Esophagus muscularis mucosa (tissue), 4 donors: ENCODE measurements at regions not wholly inside any gene's neighbourhood (a gene's known extent, or its start where the extent isn't known, plus 50 kb on each side); places are given as distances from the start of the nearest gene placed in this dataset.
"Not testable (repeated sequence)": the region's sequence is repeated elsewhere in the genome, so short reads cannot be mapped to it uniquely, and the experiment has no call there.

Experiments
- DNase-seq: peaks from one replicate; pipeline ENCODE4 v3.0.0-alpha.2; 2017; ENCODE audit errors: extremely low spot score
- H3K27ac ChIP-seq, 4 donors: fragments of 200-600 bp; sonication (generic); replicated peaks in 1 of 4; 1 replicate in 3 of 4; 2 replicates in 1 of 4; pipeline ENCODE4 v1.5.1; 2016 to 2019; ENCODE audit warnings: mild to moderate bottlenecking in 1 of 4
- H3K27me3 ChIP-seq, 4 donors: fragments of 200-600 bp; sonication (generic); one replicate each; pipeline versions ENCODE4 v1.5.1 to v1.6.0; 2016 to 2019
- H3K36me3 ChIP-seq, 4 donors: fragments of 200-600 bp; sonication (generic); one replicate each; pipeline ENCODE4 v1.5.1; 2016 to 2019
- H3K4me1 ChIP-seq, 4 donors: fragments of 200-600 bp; sonication (generic); one replicate each; pipeline ENCODE4 v1.5.1; 2016 to 2019
- H3K4me3 ChIP-seq, 4 donors: fragments of 200-600 bp; sonication (generic); 1 replicate in 2 of 4; 2 replicates in 2 of 4; pipeline ENCODE4 v1.5.1; 2016 to 2019; ENCODE audit warnings: mild to moderate bottlenecking in 4 of 4, moderate library complexity in 1 of 4
- H3K9me3 ChIP-seq, 4 donors: fragments of 200-600 bp; sonication (generic); 1 replicate in 3 of 4; 2 replicates in 1 of 4; pipeline ENCODE4 v1.5.1; 2016 to 2019
- EP300 ChIP-seq: sonication (generic); formaldehyde crosslinking; IDR thresholded peaks from one replicate; pipeline ENCODE4 v1.6.1; 2017; ENCODE audit warnings: antibody characterized with exemption
- POLR2A ChIP-seq: fragments of 450-650 bp; IDR thresholded peaks from one replicate; pipeline ENCODE4 v1.6.1; 2017; ENCODE audit warnings: antibody characterized with exemption, moderate library complexity, mild to moderate bottlenecking, low read depth
- POLR2AphosphoS5 ChIP-seq, 2 donors: sonication (generic); formaldehyde crosslinking; IDR thresholded peaks; one replicate each; pipeline ENCODE4 v1.6.1; 2017; ENCODE audit warnings: antibody characterized with exemption in 2 of 2
- WGBS: methylation state at CpG from one replicate; pipeline ENCODE4 v1.1.5; 2018; 5-methylcytosine and 5-hydroxymethylcytosine counted together
- intact Hi-C: fragments of 100-400 bp; cut with DNase I; formaldehyde crosslinking; loops from one replicate; pipeline ENCODE4 v1.15.1; 2023
- TF ChIP-seq, protein P1 (sequence below), 3 experiments: fragments of 200-600 bp in 2 of 3; fragments of 450-650 bp in 1 of 3; sonication (generic) in 2 of 3; IDR thresholded peaks; one replicate each; pipeline ENCODE4 v1.5.1; 2017 to 2019; ENCODE audit warnings: antibody characterized with exemption in 3 of 3, mild to moderate bottlenecking in 2 of 3, moderate library complexity in 1 of 3

DNA sequence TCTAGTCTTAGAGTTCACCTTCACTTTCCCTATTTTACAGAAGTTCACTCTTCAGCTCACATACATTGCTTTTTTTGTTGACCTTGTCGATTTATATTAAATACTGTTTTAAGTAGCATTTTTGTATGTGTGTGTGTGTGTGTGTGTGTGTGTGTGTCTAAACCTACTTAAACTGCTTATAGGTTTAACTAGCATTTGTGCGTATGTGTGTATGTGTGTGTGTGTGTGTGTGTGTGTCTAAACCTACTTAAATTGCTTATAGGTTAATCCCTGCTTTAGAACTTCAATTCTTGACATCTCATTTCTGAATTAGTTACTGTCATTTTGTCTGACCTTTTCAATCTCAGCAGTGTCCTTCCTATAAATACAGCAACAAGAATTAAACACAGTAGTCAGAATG is 254.8 kb upstream of the EPHA3 start:
- no peaks in the 10 kb centered on the region for H3K4me1 ChIP-seq
- 84% methylated on average over 2 of the region's 2 CpGs for WGBS
- DNase-seq = no peak
- intact Hi-C loops = no loop called here
- TF ChIP-seq EP300 = no peak
- TF ChIP-seq, protein P1, sequence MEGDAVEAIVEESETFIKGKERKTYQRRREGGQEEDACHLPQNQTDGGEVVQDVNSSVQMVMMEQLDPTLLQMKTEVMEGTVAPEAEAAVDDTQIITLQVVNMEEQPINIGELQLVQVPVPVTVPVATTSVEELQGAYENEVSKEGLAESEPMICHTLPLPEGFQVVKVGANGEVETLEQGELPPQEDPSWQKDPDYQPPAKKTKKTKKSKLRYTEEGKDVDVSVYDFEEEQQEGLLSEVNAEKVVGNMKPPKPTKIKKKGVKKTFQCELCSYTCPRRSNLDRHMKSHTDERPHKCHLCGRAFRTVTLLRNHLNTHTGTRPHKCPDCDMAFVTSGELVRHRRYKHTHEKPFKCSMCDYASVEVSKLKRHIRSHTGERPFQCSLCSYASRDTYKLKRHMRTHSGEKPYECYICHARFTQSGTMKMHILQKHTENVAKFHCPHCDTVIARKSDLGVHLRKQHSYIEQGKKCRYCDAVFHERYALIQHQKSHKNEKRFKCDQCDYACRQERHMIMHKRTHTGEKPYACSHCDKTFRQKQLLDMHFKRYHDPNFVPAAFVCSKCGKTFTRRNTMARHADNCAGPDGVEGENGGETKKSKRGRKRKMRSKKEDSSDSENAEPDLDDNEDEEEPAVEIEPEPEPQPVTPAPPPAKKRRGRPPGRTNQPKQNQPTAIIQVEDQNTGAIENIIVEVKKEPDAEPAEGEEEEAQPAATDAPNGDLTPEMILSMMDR (IDR thresholded peaks at IDR 0.05) = no peak
- TF ChIP-seq POLR2AphosphoS5 (IDR thresholded peaks at IDR 0.05) = no peak
- no peak for TF ChIP-seq POLR2A
- no peaks in the 10 kb centered on the region for H3K36me3 ChIP-seq
- no peaks in the 10 kb centered on the region for H3K9me3 ChIP-seq
- H3K27ac ChIP-seq = no peak overlapping the region
- no peaks in the 10 kb centered on the region for H3K27me3 ChIP-seq
- H3K4me3 ChIP-seq = no peak overlapping the region

DNA sequence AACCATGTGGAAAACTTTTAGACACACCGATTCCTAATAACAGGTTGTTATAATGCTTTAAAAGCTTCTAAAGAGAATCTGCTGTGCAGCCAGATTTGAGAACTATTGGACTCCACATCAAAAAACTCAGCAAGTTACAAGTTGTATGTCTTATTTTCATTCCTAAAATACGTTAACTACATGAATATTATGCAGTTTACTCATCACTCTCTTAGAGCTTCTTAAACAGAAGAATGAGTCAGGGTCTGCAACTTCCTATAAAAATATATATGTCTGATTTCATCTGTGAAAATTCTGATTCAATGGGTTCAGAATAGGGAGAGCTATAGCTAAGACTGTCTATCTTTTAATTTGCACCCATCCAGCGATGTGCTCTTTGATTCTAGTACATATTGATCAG is 244.2 kb upstream of the EPHA3 start:
- Histone ChIP-seq H3K36me3 (no peaks in the 10 kb centered on the region), H3K27me3 (no peaks in the 10 kb centered on the region), H3K27ac (no peak overlapping the region), H3K9me3 (no peaks in the 10 kb centered on the region), H3K4me1 (no peaks in the 10 kb centered on the region), H3K4me3 (no peak overlapping the region)
- DNase-seq = no peak
- WGBS = 79% methylated on average over 3 of the region's 3 CpGs
- intact Hi-C loops = no loop called here
- no peak for TF ChIP-seq POLR2AphosphoS5 (IDR thresholded peaks at IDR 0.05)
- TF ChIP-seq, protein P1 (IDR thresholded peaks at IDR 0.05) = no peak

DNA sequence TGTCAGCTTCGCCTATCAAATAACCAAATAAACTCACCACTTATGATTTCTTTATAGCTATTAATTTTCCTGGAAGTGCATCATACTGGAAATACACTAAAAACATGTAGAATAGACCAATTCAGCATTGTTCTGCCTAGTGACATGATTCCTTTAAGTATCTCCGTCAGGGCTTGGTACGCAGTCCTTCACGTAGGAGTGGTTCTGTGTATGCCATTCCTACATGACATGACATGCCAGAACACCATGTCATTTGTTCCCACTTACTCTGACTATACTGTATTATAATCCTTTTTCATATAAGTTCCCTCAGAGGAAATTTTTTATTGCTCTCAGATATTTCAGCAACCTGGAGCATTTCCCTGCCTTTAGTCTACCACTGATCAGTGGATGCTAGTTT is 230.7 kb upstream of the EPHA3 start:
- WGBS = 96% methylated on average over 4 of the region's 4 CpGs
- no peak for DNase-seq

DNA sequence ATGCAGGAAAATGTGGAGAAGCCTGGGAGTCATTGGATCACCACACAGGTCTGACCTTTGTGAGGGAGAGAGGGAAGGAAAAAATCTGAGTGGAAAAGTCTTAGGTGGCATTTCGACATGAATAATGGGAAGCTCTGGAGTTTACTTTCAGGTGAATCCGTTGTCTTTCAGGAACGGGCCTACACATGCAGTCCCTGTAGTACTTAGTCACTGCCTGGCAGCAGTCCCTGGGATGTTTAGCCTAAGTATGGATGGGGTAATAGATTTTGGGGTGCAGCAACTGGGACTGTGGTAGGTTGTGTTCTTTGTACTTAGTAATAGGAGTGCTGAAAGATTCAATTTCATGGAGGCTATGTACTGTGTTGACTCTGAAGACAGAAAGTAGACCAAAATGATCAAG is 227.5 kb upstream of the EPHA3 start:
- Histone ChIP-seq H3K9me3 (no peaks in the 10 kb centered on the region), H3K36me3 (no peaks in the 10 kb centered on the region), H3K27me3 (no peaks in the 10 kb centered on the region), H3K4me1 (no peaks in the 10 kb centered on the region), H3K4me3 (no peak overlapping the region), H3K27ac (no peak overlapping the region)
- no peak for TF ChIP-seq POLR2AphosphoS5 (IDR thresholded peaks at IDR 0.05)
- TF ChIP-seq POLR2A = no peak
- TF ChIP-seq, protein P1 (IDR thresholded peaks at IDR 0.05) = no peak
- TF ChIP-seq EP300 = no peak
- no peak for DNase-seq
- intact Hi-C loops = no loop called here
- 81% methylated on average over 3 of the region's 3 CpGs for WGBS

More for the DNA sequence above, 230.7 kb upstream of the EPHA3 start:
- H3K4me1 ChIP-seq = no peaks in the 10 kb centered on the region
- TF ChIP-seq EP300 (no peak), POLR2A (no peak), POLR2AphosphoS5 (IDR thresholded peaks at IDR 0.05) (no peak)
- TF ChIP-seq, protein P1 (IDR thresholded peaks at IDR 0.05) = no peak
- H3K4me3 ChIP-seq = no peak overlapping the region
- H3K9me3 ChIP-seq = no peaks in the 10 kb centered on the region
- no peaks in the 10 kb centered on the region for H3K36me3 ChIP-seq
- no peak overlapping the region for H3K27ac ChIP-seq
- intact Hi-C loops = no loop called here
- H3K27me3 ChIP-seq = no peaks in the 10 kb centered on the region

DNA sequence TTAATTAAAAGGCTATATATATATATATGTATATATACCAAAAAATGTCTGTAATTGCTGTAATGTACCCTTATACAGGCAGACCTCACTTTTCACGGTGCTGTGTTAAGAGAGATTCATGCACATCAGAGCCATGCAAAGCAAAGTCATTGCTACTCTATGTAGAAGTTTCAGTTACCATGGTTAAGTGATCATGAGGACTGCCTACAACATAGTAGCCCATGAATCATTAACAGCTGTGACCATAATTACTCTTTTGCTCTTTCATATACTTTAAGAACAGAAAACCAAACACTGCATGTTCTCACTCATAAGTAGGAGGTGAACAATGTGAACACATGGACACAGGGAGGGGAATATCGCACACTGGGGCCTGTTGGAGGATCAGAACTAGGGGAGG is 225.3 kb upstream of the EPHA3 start:
- TF ChIP-seq, protein P1 (IDR thresholded peaks at IDR 0.05) = no peak
- no peak for TF ChIP-seq POLR2A
- TF ChIP-seq EP300 = no peak
- no peak for TF ChIP-seq POLR2AphosphoS5 (IDR thresholded peaks at IDR 0.05)
- DNase-seq = no peak
- no peaks in the 10 kb centered on the region for H3K27me3 ChIP-seq

DNA sequence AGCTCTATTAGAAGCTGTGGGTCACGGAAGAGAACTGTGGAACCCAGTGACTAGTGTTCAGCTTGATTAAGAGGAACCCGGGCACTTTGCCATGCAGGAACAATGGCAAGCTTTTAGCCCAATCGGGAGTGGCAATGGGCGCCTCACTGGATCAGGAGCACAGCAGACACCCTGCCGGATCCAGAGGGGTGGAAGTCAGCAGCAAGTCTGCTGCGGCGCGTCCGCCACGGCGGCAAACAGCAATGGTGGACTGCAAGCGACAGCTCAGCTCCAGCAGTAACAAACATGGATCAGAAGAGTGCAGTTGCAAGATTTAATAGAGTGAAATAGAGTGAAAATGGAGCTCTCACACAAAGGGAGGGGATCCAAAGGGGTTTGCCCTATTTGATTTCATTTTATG is 220.8 kb upstream of the EPHA3 start:
- H3K27ac ChIP-seq, H3K4me3 ChIP-seq, DNase-seq, H3K36me3 ChIP-seq, H3K27me3 ChIP-seq, H3K4me1 ChIP-seq, H3K9me3 ChIP-seq, intact Hi-C loops: not testable (repeated sequence)
- 92% methylated on average over 12 of the region's 12 CpGs for WGBS

More for the DNA sequence above, 225.3 kb upstream of the EPHA3 start:
- 82% methylated on average over 2 of the region's 2 CpGs for WGBS
- no peak overlapping the region for H3K4me3 ChIP-seq
- H3K36me3 ChIP-seq = no peaks in the 10 kb centered on the region
- no peaks in the 10 kb centered on the region for H3K4me1 ChIP-seq
- no peak overlapping the region for H3K27ac ChIP-seq
- intact Hi-C loops = no loop called here
- no peaks in the 10 kb centered on the region for H3K9me3 ChIP-seq
